Activated CD8-positive, alpha-beta memory T cell treated with anti-CD3 and anti-CD28 coated beads for 48 hours (primary cell): ENCODE measurements at regions not wholly inside any gene's neighbourhood (a gene's known extent, or its start where the extent isn't known, plus 50 kb on each side); places are given as distances from the start of the nearest gene placed in this dataset.

Experiments used
- DNase-seq, 3 experiments: peaks; one replicate each; pipeline ENCODE4 v3.0.0-alpha.2; 2020; ENCODE audit warnings: low read depth in 2 of 3, low spot score in 2 of 3

GRCh38 chr16:80305410-80305809 is 235.4 kb upstream of the DYNLRB2 start:
- DNase-seq = no peak

GRCh38 chr16:80303691-80304090 is 237.1 kb upstream of the DYNLRB2 start:
- DNase-seq = no peak

GRCh38 chr16:80300876-80301275 is 239.9 kb upstream of the DYNLRB2 start:
- DNase-seq = no peak

- DNase-seq = no peak
Measured at GRCh38 chr16:80300456-80300855, 240.3 kb upstream of the DYNLRB2 start.

GRCh38 chr16:80299416-80299815 is 241.4 kb upstream of the DYNLRB2 start:
- no peak for DNase-seq

GRCh38 chr16:80298676-80299075 is 242.1 kb upstream of the DYNLRB2 start:
- DNase-seq = no peak

- no peak for DNase-seq
Measured at GRCh38 chr16:80296034-80296433, 244.8 kb upstream of the DYNLRB2 start.

GRCh38 chr16:80294172-80294571 is 246.6 kb upstream of the DYNLRB2 start:
- no peak for DNase-seq

- DNase-seq = no peak
Measured at GRCh38 chr16:80288616-80289015, 252.2 kb upstream of the DYNLRB2 start.

GRCh38 chr16:80287674-80288073 is 253.1 kb upstream of the DYNLRB2 start:
- DNase-seq = no peak

- no peak for DNase-seq
Measured at GRCh38 chr16:80285104-80285503, 255.7 kb upstream of the DYNLRB2 start.

GRCh38 chr16:80283466-80284392 is 257.1 kb upstream of the DYNLRB2 start:
- DNase-seq = no peak

GRCh38 chr16:80280557-80280956 is 260.2 kb upstream of the DYNLRB2 start:
- no peak for DNase-seq

- no peak for DNase-seq
Measured at GRCh38 chr16:80279656-80280055, 261.1 kb upstream of the DYNLRB2 start.

GRCh38 chr16:80277182-80277581 is 263.6 kb upstream of the DYNLRB2 start:
- no peak for DNase-seq

- no peak for DNase-seq
Measured at GRCh38 chr16:80274576-80275191, 266.1 kb upstream of the DYNLRB2 start.

- no peak for DNase-seq
Measured at GRCh38 chr16:80273635-80274538, 266.9 kb upstream of the DYNLRB2 start.

GRCh38 chr16:80265624-80266306 is 275.0 kb upstream of the DYNLRB2 start:
- no peak for DNase-seq

GRCh38 chr16:80263848-80264694 is 276.7 kb upstream of the DYNLRB2 start:
- DNase-seq = no peak
